NCI-H1417 treated with DMSO at 0.1 percent for 48 hours (cell line): ENCODE measurements at regions not wholly inside any gene's neighbourhood (a gene's known extent, or its start where the extent isn't known, plus 50 kb on each side); places are given as distances from the start of the nearest gene placed in this dataset.
"Not testable (repeated sequence)": the region's sequence is repeated elsewhere in the genome, so short reads cannot be mapped to it uniquely, and the experiment has no call there.

ENCODE experiments used
- DNase-seq: peaks from one replicate; lab custom pipeline; 2025; lab: John Stamatoyannopoulos, UW

GRCh38 chr1:222065234-222065633, 323.3 kb upstream of the DUSP10 start:
- no peak for DNase-seq

GRCh38 chr1:222064388-222065211, 322.7 kb upstream of the DUSP10 start:
- no peak for DNase-seq

GRCh38 chr1:222062640-222063039, 320.8 kb upstream of the DUSP10 start:
- no peak for DNase-seq

GRCh38 chr1:222061711-222062359, 319.9 kb upstream of the DUSP10 start:
- DNase-seq = no peak

- peak; percentile 5 for DNase-seq
These were observed 318.5 kb upstream of the DUSP10 start for GRCh38 chr1:222060210-222060916.

- DNase-seq = no peak
These were observed 316.4 kb upstream of the DUSP10 start for GRCh38 chr1:222058249-222058648.

GRCh38 chr1:222057162-222057561, 315.3 kb upstream of the DUSP10 start:
- no peak for DNase-seq

GRCh38 chr1:222054416-222054815, 312.5 kb upstream of the DUSP10 start:
- no peak for DNase-seq

GRCh38 chr1:222053790-222054294, 312.0 kb upstream of the DUSP10 start:
- DNase-seq = no peak

- not testable (repeated sequence) for DNase-seq
These were observed 309.4 kb upstream of the DUSP10 start for GRCh38 chr1:222051311-222051710.

- not testable (repeated sequence) for DNase-seq
These were observed 307.8 kb upstream of the DUSP10 start for GRCh38 chr1:222049661-222050060.

GRCh38 chr1:222049176-222049575, 307.3 kb upstream of the DUSP10 start:
- DNase-seq = no peak

- no peak for DNase-seq
These were observed 306.3 kb upstream of the DUSP10 start for GRCh38 chr1:222048094-222048595.

GRCh38 chr1:222047366-222047765, 305.5 kb upstream of the DUSP10 start:
- no peak for DNase-seq

GRCh38 chr1:222046684-222047263, 304.9 kb upstream of the DUSP10 start:
- DNase-seq = no peak

- no peak for DNase-seq
These were observed 303.9 kb upstream of the DUSP10 start for GRCh38 chr1:222045786-222046185.

- no peak for DNase-seq
These were observed 303.3 kb upstream of the DUSP10 start for GRCh38 chr1:222045236-222045635.

- DNase-seq = no peak
These were observed 301.8 kb upstream of the DUSP10 start for GRCh38 chr1:222043444-222044292.

GRCh38 chr1:222042120-222042519, 300.2 kb upstream of the DUSP10 start:
- no peak for DNase-seq

- DNase-seq = no peak
These were observed 299.1 kb upstream of the DUSP10 start for GRCh38 chr1:222040955-222041354.
